MM.1S (cell line): ENCODE measurements at regions not wholly inside any gene's neighbourhood (a gene's known extent, or its start where the extent isn't known, plus 50 kb on each side); places are given as distances from the start of the nearest gene placed in this dataset.

ENCODE experiments used
- DNase-seq: peaks from one replicate; pipeline ENCODE4 v3.0.0-alpha.2; 2015
- H2AFZ ChIP-seq: fragments of 300-600 bp; sonication (generic); 2 replicates; pipeline ENCODE4 v1.6.0; 2016; ENCODE audit warnings: antibody characterized with exemption, low read length
- H3F3A ChIP-seq: fragments of 300-600 bp; sonication (generic); 2 replicates; pipeline ENCODE4 v1.6.1; 2016; ENCODE audit warnings: mild to moderate bottlenecking, antibody characterized with exemption, low read length, moderate library complexity, mixed read lengths; ENCODE audit not compliant: insufficient read depth
- H3K27ac ChIP-seq: fragments of 300-600 bp; sonication (generic); 2 replicates; pipeline ENCODE4 v1.5.1; 2016; ENCODE audit warnings: mild to moderate bottlenecking, low read length
- H3K27me3 ChIP-seq: fragments of 300-600 bp; sonication (generic); replicated peaks from 2 replicates; pipeline ENCODE4 v1.6.0; 2016; ENCODE audit warnings: low read length; ENCODE audit not compliant: insufficient read depth
- H3K36me3 ChIP-seq: fragments of 300-600 bp; sonication (generic); replicated peaks from 2 replicates; pipeline ENCODE4 v1.6.1; 2016; ENCODE audit warnings: mild to moderate bottlenecking, low read length, mixed read lengths; ENCODE audit not compliant: insufficient read depth
- H3K4me1 ChIP-seq: fragments of 300-600 bp; sonication (generic); 2 replicates; pipeline ENCODE4 v1.6.1; 2016; ENCODE audit warnings: low read length, mixed read lengths
- H3K4me2 ChIP-seq: fragments of 300-600 bp; sonication (generic); 2 replicates; pipeline ENCODE4 v1.6.0; 2016; ENCODE audit warnings: low read depth, low read length
- H3K4me3 ChIP-seq: fragments of 300-600 bp; sonication (generic); 2 replicates; pipeline ENCODE4 v1.5.1; 2016; ENCODE audit warnings: low read length, mixed read lengths
- H3K79me2 ChIP-seq: fragments of 300-600 bp; sonication (generic); 2 replicates; pipeline ENCODE4 v1.6.1; 2016; ENCODE audit warnings: mixed run types, low read length, mixed read lengths
- H3K9ac ChIP-seq: fragments of 300-600 bp; sonication (generic); 2 replicates; pipeline ENCODE4 v1.6.1; 2016; ENCODE audit warnings: low read length, mixed read lengths
- H3K9me2 ChIP-seq: fragments of 300-600 bp; sonication (generic); replicated peaks from 2 replicates; pipeline ENCODE4 v1.6.1; 2016; ENCODE audit warnings: mild to moderate bottlenecking, low read length, mixed read lengths; ENCODE audit not compliant: insufficient read depth
- H3K9me3 ChIP-seq: fragments of 300-600 bp; sonication (generic); replicated peaks from 2 replicates; pipeline ENCODE4 v1.6.1; 2016; ENCODE audit warnings: mild to moderate bottlenecking, low read length, mixed read lengths; ENCODE audit not compliant: insufficient read depth
- H4K20me1 ChIP-seq: fragments of 300-600 bp; sonication (generic); 2 replicates; pipeline ENCODE4 v1.6.1; 2016; ENCODE audit warnings: mild to moderate bottlenecking, low read length, moderate library complexity, mixed read lengths; ENCODE audit not compliant: insufficient read depth
- EZH2 ChIP-seq: fragments of 300-600 bp; sonication (generic); optimal IDR thresholded peaks from 2 replicates; pipeline ENCODE3; 2017; ENCODE audit warnings: low read depth, mild to moderate bottlenecking, antibody characterized with exemption, low read length, mixed read lengths
- EZH2phosphoT487 ChIP-seq: fragments of 300-600 bp; sonication (generic); IDR thresholded peaks from 2 replicates; pipeline ENCODE4 v1.6.1; 2018; ENCODE audit warnings: antibody characterized with exemption, low read length
- TF ChIP-seq, protein P1 (sequence below): fragments of 300-600 bp; sonication (generic); IDR thresholded peaks from 2 replicates; pipeline ENCODE4 v1.5.1; 2016; ENCODE audit warnings: antibody characterized with exemption, low read length, mixed read lengths

DNA sequence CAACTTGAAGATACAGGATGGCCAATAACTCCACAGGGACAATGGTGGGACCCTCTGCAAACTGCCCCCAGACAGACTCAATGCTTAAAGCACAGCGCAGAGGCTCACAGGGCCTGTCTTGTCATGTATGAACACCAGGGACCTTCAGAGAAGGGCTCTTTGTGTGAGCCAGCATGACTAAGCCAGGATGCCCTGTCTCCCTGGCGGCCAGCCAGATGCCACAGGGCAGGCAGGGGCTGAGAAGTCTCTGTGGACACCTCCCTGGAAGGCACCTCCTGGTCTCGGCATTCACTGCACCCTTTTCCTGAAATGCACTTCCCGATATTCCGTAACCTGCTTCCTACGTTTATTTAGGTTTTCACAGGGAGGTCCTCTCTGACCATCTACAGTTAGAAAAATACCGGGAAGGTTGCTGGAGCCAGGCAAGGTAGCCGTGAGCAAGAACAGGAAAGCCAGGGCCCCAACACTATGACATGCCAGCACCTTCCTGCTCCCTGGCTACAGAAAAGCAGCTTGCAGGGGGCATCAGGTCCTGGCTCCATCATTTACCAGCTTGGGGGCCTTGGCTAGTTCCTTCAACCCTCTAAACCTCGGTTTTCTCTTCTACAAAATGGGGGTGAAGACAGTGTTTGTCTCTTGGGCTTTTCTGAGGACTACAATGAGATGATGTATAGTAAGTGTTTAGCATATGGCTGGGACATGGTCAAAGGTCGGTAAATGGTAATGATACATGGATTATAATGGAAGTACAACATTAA, 65.0 kb downstream of the PITPNM2 start:
- no peaks in the 10 kb centered on the region for H3K27me3 ChIP-seq
- H3K79me2 ChIP-seq: no peaks in the 10 kb centered on the region
- no peak overlapping the region for H2AFZ ChIP-seq
- H4K20me1 ChIP-seq: no peaks in the 10 kb centered on the region
- H3K9ac ChIP-seq: no peak overlapping the region
- no peak for DNase-seq
- H3K4me2 ChIP-seq: no peak overlapping the region
- no peaks in the 10 kb centered on the region for H3K36me3 ChIP-seq
- no peak overlapping the region for H3K4me3 ChIP-seq
- no peaks in the 10 kb centered on the region for H3K9me3 ChIP-seq
- peaks cover 14% of the 10 kb centered on the region for H3K4me1 ChIP-seq
- no peaks in the 10 kb centered on the region for H3K9me2 ChIP-seq
- TF ChIP-seq EZH2 (no peak), EZH2phosphoT487 (no peak)
- TF ChIP-seq, protein P1, sequence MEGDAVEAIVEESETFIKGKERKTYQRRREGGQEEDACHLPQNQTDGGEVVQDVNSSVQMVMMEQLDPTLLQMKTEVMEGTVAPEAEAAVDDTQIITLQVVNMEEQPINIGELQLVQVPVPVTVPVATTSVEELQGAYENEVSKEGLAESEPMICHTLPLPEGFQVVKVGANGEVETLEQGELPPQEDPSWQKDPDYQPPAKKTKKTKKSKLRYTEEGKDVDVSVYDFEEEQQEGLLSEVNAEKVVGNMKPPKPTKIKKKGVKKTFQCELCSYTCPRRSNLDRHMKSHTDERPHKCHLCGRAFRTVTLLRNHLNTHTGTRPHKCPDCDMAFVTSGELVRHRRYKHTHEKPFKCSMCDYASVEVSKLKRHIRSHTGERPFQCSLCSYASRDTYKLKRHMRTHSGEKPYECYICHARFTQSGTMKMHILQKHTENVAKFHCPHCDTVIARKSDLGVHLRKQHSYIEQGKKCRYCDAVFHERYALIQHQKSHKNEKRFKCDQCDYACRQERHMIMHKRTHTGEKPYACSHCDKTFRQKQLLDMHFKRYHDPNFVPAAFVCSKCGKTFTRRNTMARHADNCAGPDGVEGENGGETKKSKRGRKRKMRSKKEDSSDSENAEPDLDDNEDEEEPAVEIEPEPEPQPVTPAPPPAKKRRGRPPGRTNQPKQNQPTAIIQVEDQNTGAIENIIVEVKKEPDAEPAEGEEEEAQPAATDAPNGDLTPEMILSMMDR: no peak
- no peaks in the 10 kb centered on the region for H3F3A ChIP-seq
- H3K27ac ChIP-seq: no peak overlapping the region

DNA sequence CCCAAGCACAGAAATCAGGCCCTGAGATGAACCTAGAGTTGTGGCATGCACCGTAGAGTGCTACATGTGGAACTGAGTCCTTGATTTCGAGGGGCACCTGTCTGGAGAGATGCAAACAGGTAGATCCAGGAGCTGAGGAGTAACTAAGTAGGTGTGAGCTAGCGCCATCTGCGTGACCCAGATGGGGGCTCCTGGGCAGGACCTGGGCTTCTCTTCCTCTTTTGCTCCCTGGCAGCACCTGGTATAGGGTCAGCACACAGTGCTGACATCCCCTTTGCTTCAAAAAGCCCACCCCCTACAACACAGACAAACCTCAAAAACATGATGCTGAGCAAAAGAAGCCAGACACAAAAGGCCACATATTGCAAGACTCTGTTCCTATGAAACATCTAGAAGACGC, 65.8 kb downstream of the PITPNM2 start:
- Histone ChIP-seq H2AFZ (no peak overlapping the region), H4K20me1 (no peaks in the 10 kb centered on the region), H3K27me3 (no peaks in the 10 kb centered on the region), H3K4me3 (no peak overlapping the region), H3K9ac (no peak overlapping the region), H3K4me1 (peaks cover 14% of the 10 kb centered on the region), H3K9me2 (no peaks in the 10 kb centered on the region), H3F3A (no peaks in the 10 kb centered on the region), H3K27ac (no peak overlapping the region), H3K36me3 (no peaks in the 10 kb centered on the region), H3K4me2 (no peak overlapping the region), H3K79me2 (no peaks in the 10 kb centered on the region), H3K9me3 (no peaks in the 10 kb centered on the region)
- no peak for DNase-seq
- no peak for TF ChIP-seq EZH2phosphoT487
- TF ChIP-seq EZH2: no peak
- TF ChIP-seq, protein P1: no peak

GRCh38 chr12:123083661-123084571, 67.0 kb downstream of the PITPNM2 start:
- H4K20me1 ChIP-seq: no peaks in the 10 kb centered on the region
- H3K79me2 ChIP-seq: no peaks in the 10 kb centered on the region
- H3K4me1 ChIP-seq: peaks cover 14% of the 10 kb centered on the region
- H3K4me2 ChIP-seq: peak overlapping the region; percentile 87
- H2AFZ ChIP-seq: peak overlapping the region; percentile 84
- no peaks in the 10 kb centered on the region for H3K9me3 ChIP-seq
- H3F3A ChIP-seq: no peaks in the 10 kb centered on the region
- H3K27ac ChIP-seq: peak overlapping the region; percentile 43; the same call in 1 of the 2 replicates
- peak overlapping the region; percentile 33; the same call in 1 of the 2 replicates for H3K4me3 ChIP-seq
- H3K27me3 ChIP-seq: no peaks in the 10 kb centered on the region
- H3K36me3 ChIP-seq: no peaks in the 10 kb centered on the region
- no peak for DNase-seq
- peak overlapping the region; percentile 50 for H3K9ac ChIP-seq
- TF ChIP-seq, protein P1: no peak
- TF ChIP-seq EZH2phosphoT487: no peak
- no peak for TF ChIP-seq EZH2
- H3K9me2 ChIP-seq: no peaks in the 10 kb centered on the region
